ENCODE measurements at regions not wholly inside any gene's neighbourhood (a gene's known extent, or its start where the extent isn't known, plus 50 kb on each side); places are given as distances from the start of the nearest gene placed in this dataset.

DNA sequence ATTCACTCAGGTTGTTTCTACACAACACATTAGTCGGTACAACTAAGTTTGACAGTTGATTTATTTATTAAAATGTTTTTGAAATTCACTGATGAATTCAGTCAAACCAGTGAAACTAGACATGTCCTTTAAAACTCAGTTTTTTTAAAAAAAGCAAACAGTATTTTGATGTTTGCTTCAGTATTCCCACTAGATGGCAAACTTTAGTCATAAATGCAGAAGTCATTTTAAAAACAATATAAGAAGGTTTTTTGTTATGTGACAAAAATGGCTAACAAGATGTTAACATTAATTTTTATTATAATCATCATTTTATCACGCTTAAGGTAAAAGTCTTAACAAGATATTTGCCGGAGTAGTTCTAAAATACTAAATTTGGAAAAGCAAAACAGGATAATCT is 1337.8 kb upstream of the DIAPH2 start:
- no peak overlapping the region for H2BK120ac ChIP-seq (ENCODE audit: low read depth, low read length)
- no peaks in the 10 kb centered on the region for H3K4me1 ChIP-seq (ENCODE audit: control insufficient read depth, insufficient read depth, low read depth, low read length)
- H2BK12ac ChIP-seq (ENCODE audit: low read length in 2 of 2) = no peak overlapping the region
- H4K91ac ChIP-seq (ENCODE audit: low read length) = no peak overlapping the region
- H3K4ac ChIP-seq (ENCODE audit: low read depth in 1 of 2, low read length in 2 of 2) = no peak overlapping the region
- H2BK5ac ChIP-seq (ENCODE audit: low read depth, low read length, poor library complexity, severe bottlenecking) = no peak overlapping the region
- no CpG with 5 or more reads among the region's 3 CpGs for WGBS
- DNase-seq = no peak
- no peaks in the 10 kb centered on the region for H3K36me3 ChIP-seq (ENCODE audit: control insufficient read depth in 1 of 2, insufficient read depth in 2 of 2, low read depth in 1 of 2, low read length in 2 of 2)
- no peak overlapping the region for H4K8ac ChIP-seq (ENCODE audit: low read length)
- H3K79me1 ChIP-seq (replicated peaks; ENCODE audit: low read length, poor library complexity, severe bottlenecking) = no peaks in the 10 kb centered on the region
- no peak overlapping the region for H2BK15ac ChIP-seq (ENCODE audit: low read depth, poor library complexity, severe bottlenecking)
- H3K27me3 ChIP-seq (ENCODE audit: control insufficient read depth in 1 of 2, insufficient read depth in 1 of 2, low read length in 2 of 2) = no peaks in the 10 kb centered on the region
- no peak overlapping the region for H2AK5ac ChIP-seq (ENCODE audit: low read length, severe bottlenecking)
- no peak overlapping the region for H3K9ac ChIP-seq (ENCODE audit: low read length)
- no peak overlapping the region for H3K4me2 ChIP-seq (ENCODE audit: low read length, poor library complexity, severe bottlenecking)
- no peak overlapping the region for H3K27ac ChIP-seq (ENCODE audit: low read length, poor library complexity, severe bottlenecking)
- no peak overlapping the region for H3K14ac ChIP-seq (ENCODE audit: low read length in 2 of 2)
- no peak overlapping the region for H3K4me3 ChIP-seq (ENCODE audit: insufficient read depth in 1 of 2, low read depth in 1 of 2, low read length in 2 of 2)
- no peak overlapping the region for H3K18ac ChIP-seq (ENCODE audit: low read depth in 1 of 2, low read length in 2 of 2)
- H3K9me3 ChIP-seq (ENCODE audit: control insufficient read depth, low read length) = no peaks in the 10 kb centered on the region
- H3K23ac ChIP-seq (ENCODE audit: low read length in 2 of 2) = no peak overlapping the region
- H2AFZ ChIP-seq (ENCODE audit: low read depth, low read length) = no peak overlapping the region

DNA sequence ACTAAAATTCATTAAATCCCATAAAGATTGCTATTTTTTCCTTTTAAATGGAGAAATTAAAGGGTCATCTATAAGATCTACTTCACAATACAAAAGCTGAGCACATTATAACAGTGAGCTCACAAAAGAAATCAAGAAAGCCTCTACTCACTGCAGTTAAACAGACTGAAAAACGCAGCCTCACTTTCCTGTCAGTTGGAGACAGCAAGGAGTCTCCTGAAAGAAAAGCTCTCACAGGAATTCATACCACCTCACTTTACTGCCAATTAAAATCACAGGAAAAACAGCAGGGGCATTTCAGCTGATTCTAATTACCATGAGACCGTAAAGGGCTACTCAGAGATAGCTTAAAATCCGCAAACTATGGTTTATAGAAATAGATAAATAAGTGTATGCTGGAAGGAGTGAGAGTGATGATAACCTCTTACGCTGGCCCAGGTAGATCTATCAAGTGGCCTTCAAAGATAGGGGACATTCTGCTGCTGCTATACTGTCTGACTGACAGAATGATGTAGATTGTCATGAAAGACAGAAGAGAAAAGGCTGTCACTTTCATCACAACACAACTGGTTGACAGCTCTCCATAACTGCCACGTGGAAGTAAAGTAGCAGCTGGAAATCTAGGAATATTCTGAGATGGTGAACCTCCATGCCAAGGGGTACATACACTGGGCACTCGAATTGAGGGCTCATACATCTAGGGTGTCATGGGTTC is 1333.7 kb upstream of the DIAPH2 start:
- Histone ChIP-seq H4K91ac (ENCODE audit: low read length) (no peak overlapping the region), H3K14ac (ENCODE audit: low read length in 2 of 2) (no peak overlapping the region), H2BK15ac (ENCODE audit: low read depth, poor library complexity, severe bottlenecking) (no peak overlapping the region), H3K4me2 (ENCODE audit: low read length, poor library complexity, severe bottlenecking) (no peak overlapping the region), H3K23ac (ENCODE audit: low read length in 2 of 2) (no peak overlapping the region), H2BK120ac (ENCODE audit: low read depth, low read length) (no peak overlapping the region), H2BK5ac (ENCODE audit: low read depth, low read length, poor library complexity, severe bottlenecking) (no peak overlapping the region), H3K4me3 (ENCODE audit: insufficient read depth in 1 of 2, low read depth in 1 of 2, low read length in 2 of 2) (no peak overlapping the region), H3K4me1 (ENCODE audit: control insufficient read depth, insufficient read depth, low read depth, low read length) (no peaks in the 10 kb centered on the region), H3K9me3 (ENCODE audit: control insufficient read depth, low read length) (no peaks in the 10 kb centered on the region), H3K4ac (ENCODE audit: low read depth in 1 of 2, low read length in 2 of 2) (no peak overlapping the region), H3K18ac (ENCODE audit: low read depth in 1 of 2, low read length in 2 of 2) (no peak overlapping the region), H3K79me1 (replicated peaks; ENCODE audit: low read length, poor library complexity, severe bottlenecking) (no peaks in the 10 kb centered on the region), H4K8ac (ENCODE audit: low read length) (no peak overlapping the region), H3K27me3 (ENCODE audit: control insufficient read depth in 1 of 2, insufficient read depth in 1 of 2, low read length in 2 of 2) (no peaks in the 10 kb centered on the region), H3K9ac (ENCODE audit: low read length) (no peak overlapping the region), H3K27ac (ENCODE audit: low read length, poor library complexity, severe bottlenecking) (no peak overlapping the region), H2AK5ac (ENCODE audit: low read length, severe bottlenecking) (no peak overlapping the region), H3K36me3 (ENCODE audit: control insufficient read depth in 1 of 2, insufficient read depth in 2 of 2, low read depth in 1 of 2, low read length in 2 of 2) (no peaks in the 10 kb centered on the region), H2AFZ (ENCODE audit: low read depth, low read length) (no peak overlapping the region), H2BK12ac (ENCODE audit: low read length in 2 of 2) (no peak overlapping the region)
- 50% methylated on average over 4 of the region's 6 CpGs for WGBS
- no peak for DNase-seq

DNA sequence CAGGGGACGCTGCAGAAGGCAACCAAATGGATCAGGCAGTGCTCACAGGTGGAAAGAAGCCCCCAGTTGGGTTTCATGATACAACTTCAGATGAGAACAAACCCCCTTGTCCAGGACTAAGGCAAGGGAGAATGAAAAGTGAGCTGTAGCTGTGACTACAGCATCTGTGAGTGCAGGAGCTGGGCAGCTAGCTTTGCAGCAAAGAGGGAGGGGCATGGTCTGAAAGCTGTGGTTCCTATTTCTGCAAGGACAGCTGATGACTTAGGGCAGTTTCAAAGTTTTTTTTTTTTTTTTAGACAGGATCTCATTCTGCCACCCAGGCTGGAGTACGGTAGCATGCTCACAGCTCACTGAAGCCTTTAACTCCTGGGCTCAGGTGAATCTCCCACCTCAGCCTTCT is 1317.4 kb upstream of the DIAPH2 start:
- DNase-seq = no peak
- Histone ChIP-seq H4K8ac (ENCODE audit: low read length) (no peak overlapping the region), H3K27me3 (ENCODE audit: control insufficient read depth in 1 of 2, insufficient read depth in 1 of 2, low read length in 2 of 2) (no peaks in the 10 kb centered on the region), H3K27ac (ENCODE audit: low read length, poor library complexity, severe bottlenecking) (no peak overlapping the region), H3K9ac (ENCODE audit: low read length) (no peak overlapping the region), H2AFZ (ENCODE audit: low read depth, low read length) (no peak overlapping the region), H3K4me3 (ENCODE audit: insufficient read depth in 1 of 2, low read depth in 1 of 2, low read length in 2 of 2) (no peak overlapping the region), H3K9me3 (ENCODE audit: control insufficient read depth, low read length) (no peaks in the 10 kb centered on the region), H3K4me2 (ENCODE audit: low read length, poor library complexity, severe bottlenecking) (no peak overlapping the region), H3K14ac (ENCODE audit: low read length in 2 of 2) (no peak overlapping the region), H3K79me1 (replicated peaks; ENCODE audit: low read length, poor library complexity, severe bottlenecking) (no peaks in the 10 kb centered on the region), H4K91ac (ENCODE audit: low read length) (no peak overlapping the region), H3K4ac (ENCODE audit: low read depth in 1 of 2, low read length in 2 of 2) (no peak overlapping the region), H3K36me3 (ENCODE audit: control insufficient read depth in 1 of 2, insufficient read depth in 2 of 2, low read depth in 1 of 2, low read length in 2 of 2) (no peaks in the 10 kb centered on the region), H2BK15ac (ENCODE audit: low read depth, poor library complexity, severe bottlenecking) (no peak overlapping the region), H2BK12ac (ENCODE audit: low read length in 2 of 2) (no peak overlapping the region), H3K23ac (ENCODE audit: low read length in 2 of 2) (no peak overlapping the region), H2BK120ac (ENCODE audit: low read depth, low read length) (no peak overlapping the region), H2BK5ac (ENCODE audit: low read depth, low read length, poor library complexity, severe bottlenecking) (no peak overlapping the region), H3K18ac (ENCODE audit: low read depth in 1 of 2, low read length in 2 of 2) (no peak overlapping the region), H2AK5ac (ENCODE audit: low read length, severe bottlenecking) (no peak overlapping the region), H3K4me1 (ENCODE audit: control insufficient read depth, insufficient read depth, low read depth, low read length) (no peaks in the 10 kb centered on the region)
- 38% methylated on average over 1 of the region's 2 CpGs for WGBS

DNA sequence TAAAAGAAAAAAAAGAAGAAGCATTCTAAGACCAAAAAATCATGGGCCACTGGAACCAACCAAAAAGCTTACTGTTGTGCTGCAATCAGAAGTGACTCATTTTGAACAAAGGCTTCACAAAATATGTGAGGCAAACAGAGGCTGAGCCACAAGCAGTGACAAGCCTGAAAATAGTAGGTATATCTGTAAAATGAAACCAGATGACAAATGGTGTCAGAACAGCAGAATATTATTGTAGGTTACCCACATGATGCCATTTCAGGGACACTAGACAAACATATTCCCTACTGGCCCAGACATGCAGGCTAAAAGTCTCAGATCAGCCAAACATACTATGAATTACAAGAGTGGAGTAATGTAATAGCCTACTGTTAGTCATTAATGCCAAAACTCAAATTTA is 1301.8 kb upstream of the DIAPH2 start:
- no peaks in the 10 kb centered on the region for H3K9me3 ChIP-seq (ENCODE audit: control insufficient read depth, low read length)
- no peak overlapping the region for H4K8ac ChIP-seq (ENCODE audit: low read length)
- H2AFZ ChIP-seq (ENCODE audit: low read depth, low read length) = no peak overlapping the region
- no peaks in the 10 kb centered on the region for H3K27me3 ChIP-seq (ENCODE audit: control insufficient read depth in 1 of 2, insufficient read depth in 1 of 2, low read length in 2 of 2)
- no peak overlapping the region for H3K18ac ChIP-seq (ENCODE audit: low read depth in 1 of 2, low read length in 2 of 2)
- DNase-seq = no peak
- H3K79me1 ChIP-seq (replicated peaks; ENCODE audit: low read length, poor library complexity, severe bottlenecking) = no peaks in the 10 kb centered on the region
- H3K4me1 ChIP-seq (ENCODE audit: control insufficient read depth, insufficient read depth, low read depth, low read length) = no peaks in the 10 kb centered on the region
- H3K14ac ChIP-seq (ENCODE audit: low read length in 2 of 2) = no peak overlapping the region
- no peaks in the 10 kb centered on the region for H3K36me3 ChIP-seq (ENCODE audit: control insufficient read depth in 1 of 2, insufficient read depth in 2 of 2, low read depth in 1 of 2, low read length in 2 of 2)
- no peak overlapping the region for H3K4ac ChIP-seq (ENCODE audit: low read depth in 1 of 2, low read length in 2 of 2)
- no peak overlapping the region for H2AK5ac ChIP-seq (ENCODE audit: low read length, severe bottlenecking)
- no peak overlapping the region for H3K23ac ChIP-seq (ENCODE audit: low read length in 2 of 2)
- H3K9ac ChIP-seq (ENCODE audit: low read length) = no peak overlapping the region
- no peak overlapping the region for H2BK5ac ChIP-seq (ENCODE audit: low read depth, low read length, poor library complexity, severe bottlenecking)
- H2BK15ac ChIP-seq (ENCODE audit: low read depth, poor library complexity, severe bottlenecking) = no peak overlapping the region
- no peak overlapping the region for H3K4me3 ChIP-seq (ENCODE audit: insufficient read depth in 1 of 2, low read depth in 1 of 2, low read length in 2 of 2)
- H4K91ac ChIP-seq (ENCODE audit: low read length) = no peak overlapping the region
- H3K27ac ChIP-seq (ENCODE audit: low read length, poor library complexity, severe bottlenecking) = no peak overlapping the region
- H2BK12ac ChIP-seq (ENCODE audit: low read length in 2 of 2) = no peak overlapping the region
- no peak overlapping the region for H3K4me2 ChIP-seq (ENCODE audit: low read length, poor library complexity, severe bottlenecking)
- no peak overlapping the region for H2BK120ac ChIP-seq (ENCODE audit: low read depth, low read length)

Measured in mesenchymal stem cell (in vitro differentiated cells and primary cell).